GM12878 (cell line): ENCODE measurements at regions not wholly inside any gene's neighbourhood (a gene's known extent, or its start where the extent isn't known, plus 50 kb on each side); places are given as distances from the start of the nearest gene placed in this dataset.

ENCODE experiments used
- ATAC-seq: fragments of 200-7000 bp; cut with Tn5 transposase; 3 replicates; pipeline ENCODE4 v1.9.1; 2020; ENCODE audit warnings: mild to moderate bottlenecking, moderate library complexity
- BruUV-seq: library from RNA; stranded (reverse); fragments of 400-500 nt; replicated peaks from 2 replicates; lab custom pipeline; 2021; lab: Mats Ljungman, UMichigan
- CTCF ChIA-PET: fragments of 300-600 bp; sonication (Branson Sonifier 250); formaldehyde crosslinking; extraction: SDS; loops from one replicate; lab custom pipeline; 2021; ENCODE audit warnings: inconsistent platforms; lab: Yijun Ruan, JAX
- POLR2A ChIA-PET: fragments of 350-600 bp; formaldehyde crosslinking; extraction: SDS; loops from one replicate; lab custom pipeline; 2021; ENCODE audit warnings: inconsistent platforms; lab: Charles Lee
- RAD21 ChIA-PET: fragments of 300-600 bp; sonication (Branson Sonifier 250); formaldehyde crosslinking; loops from one replicate; lab custom pipeline; 2023; ENCODE audit warnings: antibody characterized with exemption; ENCODE audit not compliant: unreplicated experiment; lab: Charles Lee
- SMC1A ChIA-PET: fragments of 300-600 bp; sonication (Branson Sonifier 250); formaldehyde crosslinking; loops from one replicate; lab custom pipeline; 2023; ENCODE audit not compliant: unreplicated experiment, uncharacterized antibody; lab: Charles Lee
- DNase-seq: peaks from one replicate; pipeline ENCODE4 v3.0.0-alpha.2; 2011; ENCODE audit warnings: low read depth, low spot score
- FAIRE-seq: peaks from 3 replicates; lab custom pipeline; 2011; peaks lifted over from hg19 to GRCh38; lab: Jason Lieb, UNC
- H2AFZ ChIP-seq: 2 replicates; pipeline ENCODE4 v1.6.0; 2011; ENCODE audit warnings: low read depth, low read length, control low read depth; ENCODE audit not compliant: control insufficient read depth
- H3K27ac ChIP-seq: 2 replicates; pipeline ENCODE4 v1.5.1; 2011; ENCODE audit warnings: control low read depth; ENCODE audit not compliant: control insufficient read depth, insufficient read depth
- H3K27me3 ChIP-seq, 2 experiments: replicated peaks in 1 of 2; 2 replicates each; pipeline versions ENCODE4 v1.6.0 to v1.6.1; 2011; ENCODE audit warnings: low read length in 1 of 2; ENCODE audit not compliant: control insufficient read depth in 2 of 2, insufficient read depth in 2 of 2
- H3K36me3 ChIP-seq, 2 experiments: 2 replicates each; pipeline ENCODE4 v1.5.1; 2011; ENCODE audit warnings: low read length in 1 of 2; ENCODE audit not compliant: control insufficient read depth in 2 of 2, insufficient read depth in 2 of 2
- H3K4me1 ChIP-seq: 2 replicates; pipeline ENCODE4 v1.6.1; 2011; ENCODE audit warnings: mild to moderate bottlenecking, low read length, moderate library complexity, mixed read lengths; ENCODE audit not compliant: control insufficient read depth, insufficient read depth
- H3K4me2 ChIP-seq: 2 replicates; pipeline ENCODE4 v1.6.0; 2011; ENCODE audit warnings: control low read depth; ENCODE audit not compliant: control insufficient read depth, insufficient read depth
- H3K4me3 ChIP-seq: fragments of 200-600 bp; sonication (generic); 2 replicates; pipeline ENCODE4 v1.5.1; 2016
- H3K79me2 ChIP-seq: 2 replicates; pipeline ENCODE4 v1.6.0; 2011; ENCODE audit warnings: low read length; ENCODE audit not compliant: control insufficient read depth, insufficient read depth
- H3K9ac ChIP-seq: 2 replicates; pipeline ENCODE4 v1.8.0; 2011; ENCODE audit warnings: low read length, control low read depth, mixed read lengths; ENCODE audit not compliant: control insufficient read depth, insufficient read depth
- H3K9me3 ChIP-seq: replicated peaks from 3 replicates; pipeline ENCODE4 v1.5.1; 2011; ENCODE audit warnings: mild to moderate bottlenecking, low read length; ENCODE audit not compliant: control insufficient read depth, insufficient read depth
- H4K20me1 ChIP-seq: 2 replicates; pipeline ENCODE4 v1.6.0; 2011; ENCODE audit not compliant: control insufficient read depth, insufficient read depth
- BMI1 ChIP-seq: fragments of 450-650 bp; IDR thresholded peaks from 2 replicates; pipeline ENCODE4 v1.6.1; 2016; ENCODE audit warnings: mild to moderate bottlenecking, moderate library complexity, borderline replicate concordance
- IKZF1 ChIP-seq: fragments of 450-650 bp; conservative IDR thresholded peaks from 2 replicates; pipeline ENCODE4 v1.6.1; 2017; ENCODE audit warnings: antibody characterized with exemption, mild to moderate bottlenecking
- IRF4 ChIP-seq: IDR thresholded peaks from 2 replicates; pipeline ENCODE4 v1.6.1; 2011; ENCODE audit warnings: low read depth, low read length
- KLF5 ChIP-seq: fragments of 450-650 bp; IDR thresholded peaks from 2 replicates; pipeline ENCODE4 v1.6.1; 2014; ENCODE audit warnings: mild to moderate bottlenecking; ENCODE audit not compliant: partially characterized antibody
- MTA3 ChIP-seq: IDR thresholded peaks from 2 replicates; pipeline ENCODE4 v1.6.1; 2012; ENCODE audit warnings: low read length, inconsistent platforms, borderline replicate concordance
- NFYB ChIP-seq: IDR thresholded peaks from 2 replicates; pipeline ENCODE4 v1.6.1; 2011; ENCODE audit warnings: low read depth, mild to moderate bottlenecking, low read length, improper control_type of control experiment, moderate library complexity; ENCODE audit not compliant: insufficient read depth
- POU2F2 ChIP-seq: IDR thresholded peaks from 3 replicates; pipeline ENCODE4 v1.6.1; 2011; ENCODE audit warnings: low read depth, mild to moderate bottlenecking, low read length, borderline replicate concordance
- RAD21 ChIP-seq: IDR thresholded peaks from 2 replicates; pipeline ENCODE4 v1.6.1; 2011; ENCODE audit warnings: mild to moderate bottlenecking, low read depth, low read length, moderate library complexity; ENCODE audit not compliant: insufficient read depth
- RB1 ChIP-seq: fragments of 450-650 bp; formaldehyde crosslinking; IDR thresholded peaks from 2 replicates; pipeline ENCODE4 v1.6.1; 2017; ENCODE audit warnings: mild to moderate bottlenecking, borderline replicate concordance
- RCOR1 ChIP-seq: conservative IDR thresholded peaks from 2 replicates; pipeline ENCODE4 v1.6.1; 2012; ENCODE audit warnings: low read depth, low read length, improper control_type of control experiment
- SPI1 ChIP-seq: IDR thresholded peaks from 2 replicates; pipeline ENCODE4 v1.6.1; 2011; ENCODE audit warnings: low read depth, mild to moderate bottlenecking, low read length, moderate library complexity, borderline replicate concordance; ENCODE audit not compliant: insufficient read depth
- SUPT20H ChIP-seq: IDR thresholded peaks from 2 replicates; pipeline ENCODE4 v1.6.1; 2011; ENCODE audit warnings: low read depth, mild to moderate bottlenecking, low read length, moderate library complexity, borderline replicate concordance; ENCODE audit not compliant: control insufficient read depth
- WGBS: methylation state at CpG from one replicate; pipeline ENCODE4 v1.1.6; 2016; ENCODE audit warnings: low lambda C conversion rate; ENCODE audit not compliant: insufficient replicate concordance, insufficient coverage; ENCODE audit errors: missing lambda C conversion rate; 5-methylcytosine and 5-hydroxymethylcytosine counted together
- in situ Hi-C: fragments of 300-500 bp; cut with MboI; formaldehyde crosslinking; loops from 9 replicates; pipeline ENCODE4 v1.14.3; 2018; ENCODE audit warnings: mixed read lengths
- intact Hi-C: fragments of 100-400 bp; cut with micrococcal nuclease; formaldehyde crosslinking; loops from one replicate; pipeline ENCODE4 v1.14.2; 2022; ENCODE audit not compliant: unreplicated experiment
- TF ChIP-seq, protein P1 (sequence below): IDR thresholded peaks from 2 replicates; pipeline ENCODE4 v1.6.1; 2011; ENCODE audit warnings: borderline replicate concordance, low read depth, mild to moderate bottlenecking, moderate library complexity, low read length; ENCODE audit not compliant: insufficient read depth, poor library complexity, severe bottlenecking

GRCh38 chrY:15440696-15441408 lies 916.5 kb downstream of the NLGN4Y start:
- ChIA-PET SMC1A (no interaction called here), CTCF (no interaction called here), RAD21 (no interaction called here), POLR2A (no interaction called here)
- no TSS peak for BruUV-seq
- DNase-seq, result no peak
- H3K27ac ChIP-seq, result no peak overlapping the region
- intact Hi-C loops (no loop called here), in situ Hi-C loops (no loop called here)
- no peak for ATAC-seq
- H3K27me3 ChIP-seq, result no peaks in the 10 kb centered on the region
- no CpG with 5 or more reads among the region's 8 CpGs for WGBS
- TF ChIP-seq BMI1 (no peak), RCOR1 (no peak), SUPT20H (no peak), MTA3 (no peak), RAD21 (no peak), IRF4 (no peak), KLF5 (no peak), NFYB (no peak), RB1 (no peak), SPI1 (no peak), POU2F2 (no peak), IKZF1 (no peak)
- TF ChIP-seq, protein P1, sequence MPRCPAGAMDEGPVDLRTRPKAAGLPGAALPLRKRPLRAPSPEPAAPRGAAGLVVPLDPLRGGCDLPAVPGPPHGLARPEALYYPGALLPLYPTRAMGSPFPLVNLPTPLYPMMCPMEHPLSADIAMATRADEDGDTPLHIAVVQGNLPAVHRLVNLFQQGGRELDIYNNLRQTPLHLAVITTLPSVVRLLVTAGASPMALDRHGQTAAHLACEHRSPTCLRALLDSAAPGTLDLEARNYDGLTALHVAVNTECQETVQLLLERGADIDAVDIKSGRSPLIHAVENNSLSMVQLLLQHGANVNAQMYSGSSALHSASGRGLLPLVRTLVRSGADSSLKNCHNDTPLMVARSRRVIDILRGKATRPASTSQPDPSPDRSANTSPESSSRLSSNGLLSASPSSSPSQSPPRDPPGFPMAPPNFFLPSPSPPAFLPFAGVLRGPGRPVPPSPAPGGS, result no peak
- no peak overlapping the region for H3K4me3 ChIP-seq
- no peaks in the 10 kb centered on the region for H3K9me3 ChIP-seq
- no peaks in the 10 kb centered on the region for H4K20me1 ChIP-seq
- no peak overlapping the region for H3K9ac ChIP-seq
- no peak for FAIRE-seq
- H3K79me2 ChIP-seq, result no peaks in the 10 kb centered on the region
- no peaks in the 10 kb centered on the region for H3K36me3 ChIP-seq
- no peaks in the 10 kb centered on the region for H3K4me1 ChIP-seq
- no peak overlapping the region for H2AFZ ChIP-seq
- no peak overlapping the region for H3K4me2 ChIP-seq
